Epidermal melanocyte (primary cell): ENCODE measurements at regions not wholly inside any gene's neighbourhood (a gene's known extent, or its start where the extent isn't known, plus 50 kb on each side); places are given as distances from the start of the nearest gene placed in this dataset.
A peak's percentile ranks its signal among the peaks of the same experiment; 100 is the strongest.
"Not testable (repeated sequence)": the region's sequence is repeated elsewhere in the genome, so short reads cannot be mapped to it uniquely, and the experiment has no call there.

ENCODE experiments used
- DNase-seq: peaks from one replicate; pipeline ENCODE4 v3.0.0; 2011; ENCODE audit warnings: low spot score; ENCODE audit not compliant: insufficient read length

DNA sequence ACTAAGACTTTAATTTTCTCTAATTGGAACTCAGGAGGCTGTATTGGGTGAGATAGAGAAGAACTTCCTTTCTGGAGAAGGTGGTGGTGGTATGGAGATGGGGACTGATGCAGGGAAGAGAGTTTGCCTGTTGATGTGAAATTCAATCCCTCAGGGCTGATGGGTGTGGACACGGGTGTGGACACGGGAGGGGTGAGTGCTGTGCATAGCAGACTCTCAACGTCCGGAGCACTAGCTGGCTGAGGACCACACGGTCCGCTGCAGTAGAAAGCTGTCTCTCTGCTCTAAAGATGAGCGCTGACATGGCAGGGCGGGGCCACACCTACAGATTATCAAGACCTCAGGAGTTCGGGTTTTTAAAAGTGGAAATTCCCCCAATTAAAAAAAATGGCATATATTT is 148.5 kb upstream of the PITRM1 start:
- DNase-seq = no peak

DNA sequence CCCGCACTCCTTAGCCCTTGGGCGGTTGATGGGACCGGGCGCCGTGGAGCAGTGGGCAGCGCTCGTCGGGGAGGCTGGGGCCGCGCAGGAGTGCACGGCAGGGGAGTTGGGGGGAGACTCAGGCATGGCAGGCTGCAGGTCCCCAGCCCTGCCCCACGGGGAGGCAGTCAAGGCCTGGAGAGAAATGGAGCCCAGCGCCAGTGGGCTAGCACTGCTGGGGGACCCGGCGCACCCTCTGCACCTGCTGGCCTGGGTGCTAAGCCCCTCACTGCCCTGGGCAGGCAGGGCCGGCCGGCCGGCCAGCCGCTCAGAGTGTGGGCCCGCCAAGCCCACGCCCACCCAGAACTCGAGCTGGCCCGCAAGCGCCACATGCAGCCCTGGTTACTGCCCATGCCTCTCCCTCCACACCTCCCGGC is 147.2 kb upstream of the PITRM1 start:
- DNase-seq = no peak

DNA sequence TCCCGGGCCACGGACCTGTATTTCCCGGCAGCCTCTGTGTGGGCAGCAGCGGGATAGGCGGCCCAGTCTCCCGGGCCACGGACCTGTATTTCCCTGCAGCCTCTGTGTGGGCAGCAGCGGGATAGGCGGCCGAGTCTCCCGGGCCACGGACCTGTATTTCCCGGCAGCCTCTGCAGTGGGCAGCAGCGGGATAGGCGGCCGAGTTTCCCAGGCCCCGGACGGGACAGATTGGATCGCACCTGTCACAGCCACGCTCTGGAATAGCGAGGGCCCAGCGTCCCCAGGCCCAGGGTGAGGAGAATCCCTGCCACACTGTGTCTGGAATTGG is 145.9 kb upstream of the PITRM1 start:
- not testable (repeated sequence) for DNase-seq

GRCh38 chr10:3317553-3318479 is 145.2 kb upstream of the PITRM1 start:
- DNase-seq = not testable (repeated sequence)

GRCh38 chr10:3314445-3315085 is 142.0 kb upstream of the PITRM1 start:
- DNase-seq = not testable (repeated sequence)

GRCh38 chr10:3313784-3314444 is 141.3 kb upstream of the PITRM1 start:
- DNase-seq = not testable (repeated sequence)

DNA sequence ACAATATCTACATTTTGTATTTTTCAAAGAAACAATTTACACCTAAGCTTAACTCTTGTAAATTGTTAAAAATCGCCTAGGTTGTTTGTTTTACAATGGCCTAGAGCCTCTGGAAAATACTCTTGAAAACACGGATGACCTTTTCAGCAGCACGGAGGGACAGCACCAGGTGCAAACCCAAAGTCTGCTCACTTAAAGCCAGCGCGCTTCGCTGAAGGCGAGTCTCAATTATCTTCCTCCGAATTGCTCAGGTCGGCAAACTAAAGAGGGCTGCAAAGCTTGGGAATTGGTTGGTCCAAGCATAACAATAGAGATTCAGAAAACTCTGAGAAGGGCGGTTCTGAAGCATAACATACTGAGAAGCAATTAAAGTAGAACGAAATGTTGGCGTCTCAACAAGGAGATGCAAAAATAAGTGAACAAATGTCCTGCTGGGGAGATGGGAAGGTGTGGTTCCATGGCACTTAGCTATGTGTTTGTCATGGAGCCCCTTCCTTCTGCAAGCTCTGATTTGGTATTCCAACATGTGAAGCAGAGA is 139.9 kb upstream of the PITRM1 start:
- no peak for DNase-seq

GRCh38 chr10:3310016-3310784 is 137.6 kb upstream of the PITRM1 start:
- no peak for DNase-seq

GRCh38 chr10:3306050-3306449 is 133.5 kb upstream of the PITRM1 start:
- no peak for DNase-seq

- DNase-seq = no peak
Observed at GRCh38 chr10:3295582-3296151, 123.1 kb upstream of the PITRM1 start.

- no peak for DNase-seq
Observed at GRCh38 chr10:3294919-3295581, 122.5 kb upstream of the PITRM1 start.

DNA sequence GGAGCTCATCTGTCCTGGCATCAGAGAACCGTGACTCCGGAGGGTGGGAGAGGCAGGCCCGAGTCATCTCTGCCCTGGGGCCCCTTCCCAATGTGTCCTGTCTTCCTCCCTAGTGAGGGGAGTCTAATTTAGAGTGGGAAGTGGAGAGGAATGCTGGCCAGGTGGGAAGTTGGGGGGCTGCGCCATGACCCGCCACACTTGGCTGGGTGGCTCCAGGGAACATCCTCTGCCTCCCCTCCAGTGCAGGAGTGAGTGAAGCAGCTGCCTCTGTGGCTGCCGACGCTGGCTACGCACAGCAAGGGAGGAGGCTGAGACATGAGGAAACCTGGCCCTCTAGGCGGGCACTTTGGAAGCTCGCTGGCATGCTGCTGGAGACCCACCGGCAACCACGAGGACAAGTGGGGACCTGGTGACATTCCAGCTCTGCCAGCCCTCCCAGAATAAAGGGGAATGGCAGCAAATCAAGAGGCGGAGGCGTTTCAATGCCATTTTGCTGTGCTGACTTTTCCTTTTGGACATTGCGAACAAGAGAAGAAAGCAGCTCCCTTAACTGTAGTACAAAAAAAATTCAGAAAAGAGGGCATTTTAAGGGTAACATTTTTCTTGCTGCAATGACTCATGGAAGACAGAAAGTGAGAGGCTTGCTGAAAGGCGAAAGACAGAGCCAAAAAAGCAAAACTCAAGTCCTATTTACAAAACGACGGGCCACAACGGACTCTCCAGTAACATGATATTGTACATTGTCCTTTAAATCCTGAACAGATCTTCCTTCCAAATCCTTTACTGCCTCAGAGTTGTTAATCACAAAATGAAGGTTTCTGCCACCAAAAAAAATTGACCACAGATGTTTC is 121.2 kb upstream of the PITRM1 start:
- DNase-seq = no peak

DNA sequence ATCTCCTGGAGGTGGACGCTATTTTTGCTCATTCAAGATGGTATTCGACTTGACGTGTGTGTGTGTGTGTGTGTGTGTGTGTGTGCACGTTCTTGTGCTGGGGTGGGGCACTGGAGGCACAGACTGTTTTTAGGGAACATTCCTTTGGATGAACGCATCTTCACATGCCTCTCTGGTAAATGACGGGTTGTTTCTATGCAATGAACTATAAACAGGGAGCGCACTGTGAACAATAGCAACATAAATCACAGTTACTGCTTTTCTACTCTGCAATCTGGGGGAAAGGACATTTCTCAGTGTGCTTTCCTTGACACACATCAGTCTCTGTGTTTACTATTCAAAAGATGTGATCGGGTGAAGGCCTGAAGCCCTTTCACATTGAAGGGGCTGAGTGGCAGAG is 120.1 kb upstream of the PITRM1 start:
- DNase-seq = peak; percentile 59

DNA sequence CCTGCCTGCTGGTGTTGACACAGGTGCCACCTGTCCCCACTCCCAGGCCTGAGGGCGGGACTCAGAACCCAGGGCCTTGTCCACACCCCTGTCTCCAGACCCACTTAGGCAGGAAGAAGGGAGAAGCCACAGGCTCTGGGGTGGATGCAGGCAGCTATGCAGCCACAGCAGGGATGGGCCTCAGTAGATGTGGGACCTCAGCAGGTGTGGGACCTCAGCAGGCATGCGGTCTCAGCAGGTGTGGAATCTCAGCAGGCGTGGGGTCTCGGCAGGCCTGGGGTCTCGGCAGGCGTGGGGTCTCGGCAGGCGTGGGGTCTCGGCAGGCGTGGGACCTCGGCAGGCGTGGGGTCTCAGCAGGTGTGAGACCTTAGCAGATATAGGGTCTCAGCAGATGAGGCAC is 118.0 kb upstream of the PITRM1 start:
- DNase-seq = no peak

DNA sequence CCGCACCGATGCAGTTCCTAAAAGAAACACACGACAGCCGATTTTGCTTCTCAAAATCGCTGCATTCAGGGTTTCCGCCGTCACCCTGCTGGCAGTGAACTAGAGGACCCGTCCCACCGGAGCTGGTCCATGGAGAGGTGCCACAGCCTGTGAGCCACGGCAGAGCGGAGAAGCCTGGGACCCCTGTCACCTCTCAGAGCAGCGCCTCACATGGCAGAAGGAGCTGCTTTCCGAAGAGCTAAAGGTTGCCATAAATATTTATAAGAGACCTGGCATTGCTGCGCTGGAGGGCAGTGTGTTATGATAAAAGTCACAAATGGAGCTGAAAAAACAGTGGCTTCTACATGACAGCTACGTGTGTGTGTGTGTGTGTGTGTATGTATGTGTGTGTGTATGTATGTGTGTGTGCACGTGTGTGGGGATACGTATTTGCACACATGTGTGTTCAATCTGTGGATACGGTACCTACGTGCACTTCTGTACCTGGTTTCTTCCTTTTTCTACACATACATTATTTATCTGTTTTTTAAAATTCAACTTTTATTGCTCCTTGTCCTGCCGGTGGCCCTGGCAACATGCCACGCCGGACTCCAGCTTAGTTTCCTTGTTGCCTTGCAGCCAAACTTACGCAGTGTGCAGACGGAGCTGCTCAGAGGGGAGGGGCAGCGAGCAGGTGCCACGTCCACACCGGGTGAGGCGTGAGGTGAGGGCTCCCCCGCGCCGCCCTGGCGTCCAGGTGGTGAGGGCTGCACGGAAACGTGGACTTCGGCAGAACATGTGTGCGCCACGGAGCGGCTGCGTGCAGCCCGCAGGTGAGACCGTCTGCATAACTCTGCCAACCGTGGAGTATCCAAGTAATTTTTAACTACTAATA is 115.2 kb upstream of the PITRM1 start:
- no peak for DNase-seq

GRCh38 chr10:3282674-3283017 is 110.1 kb upstream of the PITRM1 start:
- DNase-seq = no peak

DNA sequence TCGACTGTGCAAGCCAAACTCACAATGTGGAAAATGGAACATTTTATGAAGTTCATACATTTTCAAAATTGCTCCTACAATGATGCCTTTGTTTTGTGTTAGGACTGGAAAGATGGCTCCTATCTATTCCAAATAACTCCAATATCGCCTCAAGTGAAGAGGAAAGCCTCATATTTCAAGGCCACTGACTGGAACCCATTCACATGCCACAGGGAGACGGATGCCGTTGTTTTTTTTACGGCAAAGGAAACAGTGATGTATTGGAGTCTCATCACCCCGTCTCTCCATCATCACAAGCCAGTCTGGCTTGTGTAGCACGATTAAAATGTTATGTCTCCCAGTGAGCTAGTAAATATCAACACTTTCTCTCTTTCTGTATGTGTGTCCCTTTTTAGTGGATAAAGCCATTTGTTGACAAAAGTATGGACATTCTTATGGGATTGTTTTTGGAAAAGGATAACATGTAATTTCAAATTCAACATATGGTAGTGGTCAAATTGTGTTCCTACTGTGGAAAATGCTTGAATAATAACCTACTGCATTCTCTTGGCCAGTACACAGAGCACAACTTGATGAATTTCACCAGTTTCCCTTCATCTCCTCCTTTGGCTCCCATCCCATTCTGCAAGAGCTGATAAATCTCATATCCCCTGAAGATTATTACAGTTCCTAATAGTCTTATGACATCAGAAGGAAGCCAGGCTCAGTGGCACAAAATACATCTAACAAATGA is 109.5 kb upstream of the PITRM1 start:
- DNase-seq = peak; percentile 74

- no peak for DNase-seq
Observed at GRCh38 chr10:3278771-3279170, 106.2 kb upstream of the PITRM1 start.
